GM12873 (cell line): ENCODE measurements at regions not wholly inside any gene's neighbourhood (a gene's known extent, or its start where the extent isn't known, plus 50 kb on each side); places are given as distances from the start of the nearest gene placed in this dataset.

Experiments
- TF ChIP-seq, protein P1 (sequence below): IDR thresholded peaks from 2 replicates; pipeline ENCODE4 v1.5.1; 2012; ENCODE audit warnings: low read depth, mild to moderate bottlenecking, moderate library complexity, low read length, control low read depth; ENCODE audit not compliant: insufficient read depth; ENCODE audit errors: missing control alignments

DNA sequence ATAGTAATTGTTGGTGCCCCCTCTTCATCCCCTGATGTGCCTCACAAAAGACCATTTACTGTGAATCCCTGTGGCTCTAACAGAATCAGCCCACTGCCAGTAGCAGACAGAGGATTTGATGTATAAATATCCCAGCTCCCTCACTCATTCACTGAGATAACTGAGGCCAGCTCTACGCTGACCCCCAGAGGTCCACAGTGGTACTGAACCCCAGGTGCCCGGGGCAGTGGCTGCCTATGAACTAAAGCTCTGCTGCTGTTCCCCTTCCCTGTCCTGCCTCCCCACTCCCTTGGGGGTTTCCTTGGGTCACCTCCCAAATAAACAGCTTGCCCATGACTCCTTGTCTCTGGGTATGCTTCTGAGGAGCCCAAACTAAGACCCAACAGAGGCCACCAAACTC lies 295.8 kb downstream of the FOXL1 start:
- TF ChIP-seq, protein P1, sequence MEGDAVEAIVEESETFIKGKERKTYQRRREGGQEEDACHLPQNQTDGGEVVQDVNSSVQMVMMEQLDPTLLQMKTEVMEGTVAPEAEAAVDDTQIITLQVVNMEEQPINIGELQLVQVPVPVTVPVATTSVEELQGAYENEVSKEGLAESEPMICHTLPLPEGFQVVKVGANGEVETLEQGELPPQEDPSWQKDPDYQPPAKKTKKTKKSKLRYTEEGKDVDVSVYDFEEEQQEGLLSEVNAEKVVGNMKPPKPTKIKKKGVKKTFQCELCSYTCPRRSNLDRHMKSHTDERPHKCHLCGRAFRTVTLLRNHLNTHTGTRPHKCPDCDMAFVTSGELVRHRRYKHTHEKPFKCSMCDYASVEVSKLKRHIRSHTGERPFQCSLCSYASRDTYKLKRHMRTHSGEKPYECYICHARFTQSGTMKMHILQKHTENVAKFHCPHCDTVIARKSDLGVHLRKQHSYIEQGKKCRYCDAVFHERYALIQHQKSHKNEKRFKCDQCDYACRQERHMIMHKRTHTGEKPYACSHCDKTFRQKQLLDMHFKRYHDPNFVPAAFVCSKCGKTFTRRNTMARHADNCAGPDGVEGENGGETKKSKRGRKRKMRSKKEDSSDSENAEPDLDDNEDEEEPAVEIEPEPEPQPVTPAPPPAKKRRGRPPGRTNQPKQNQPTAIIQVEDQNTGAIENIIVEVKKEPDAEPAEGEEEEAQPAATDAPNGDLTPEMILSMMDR: peak; percentile 87

DNA sequence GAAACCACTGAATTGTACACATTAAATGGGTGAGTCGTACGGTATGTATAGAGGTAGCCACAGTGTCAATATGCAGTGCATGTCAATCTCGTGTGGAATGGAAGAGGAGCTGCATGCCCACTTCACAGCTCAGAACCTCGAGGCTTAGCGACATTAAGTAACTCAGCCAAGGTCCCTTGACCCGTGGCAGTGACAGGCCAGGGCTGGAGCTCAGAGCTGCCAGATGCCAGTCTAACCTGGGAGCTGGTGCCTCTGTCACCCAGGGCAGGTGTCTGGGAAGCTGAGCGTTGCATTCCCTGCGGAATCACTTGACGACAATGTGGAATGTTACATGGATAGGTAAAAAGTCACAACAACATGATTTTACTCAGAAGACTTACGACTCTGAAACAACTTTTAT lies 298.1 kb downstream of the FOXL1 start:
- TF ChIP-seq, protein P1: no peak

DNA sequence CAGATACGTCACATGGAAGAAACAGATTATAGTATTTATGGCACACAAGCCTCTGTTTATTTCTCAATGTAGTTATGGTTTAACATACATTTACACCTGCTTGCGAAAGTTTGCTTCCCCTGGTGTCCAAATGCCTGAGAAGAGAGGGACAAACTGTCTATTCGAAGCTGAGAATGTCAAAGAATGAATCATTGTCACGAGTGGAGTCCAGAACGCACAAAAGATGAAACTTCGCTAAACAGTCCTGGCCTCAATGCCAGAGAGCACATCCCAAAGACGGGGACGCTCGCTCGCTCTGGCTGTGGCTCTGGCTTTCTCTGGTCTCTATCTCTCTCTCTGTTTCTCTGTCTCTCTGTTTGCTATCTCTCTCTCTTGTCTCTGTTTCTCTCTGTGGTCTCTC lies 298.8 kb downstream of the FOXL1 start:
- TF ChIP-seq, protein P1: no peak

DNA sequence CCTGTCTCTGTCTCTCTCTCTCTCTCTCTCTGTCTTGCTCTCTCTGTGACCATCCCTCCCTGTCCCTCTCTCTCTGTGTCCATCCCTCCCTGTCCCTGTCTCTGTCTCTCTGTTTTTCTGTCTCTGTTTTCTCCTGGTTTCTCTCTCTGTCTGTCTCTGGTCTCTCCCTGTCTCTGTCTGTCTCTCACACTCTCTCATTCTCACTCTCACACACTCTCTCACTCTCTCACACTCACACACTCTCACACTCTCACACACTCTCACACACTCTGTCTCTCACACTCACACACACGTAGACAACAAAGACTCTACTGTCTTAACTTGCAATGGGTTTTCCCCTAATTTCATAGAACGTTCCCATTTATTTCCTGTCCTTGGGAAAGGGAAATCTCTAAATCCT lies 299.5 kb downstream of the FOXL1 start:
- TF ChIP-seq, protein P1: no peak

DNA sequence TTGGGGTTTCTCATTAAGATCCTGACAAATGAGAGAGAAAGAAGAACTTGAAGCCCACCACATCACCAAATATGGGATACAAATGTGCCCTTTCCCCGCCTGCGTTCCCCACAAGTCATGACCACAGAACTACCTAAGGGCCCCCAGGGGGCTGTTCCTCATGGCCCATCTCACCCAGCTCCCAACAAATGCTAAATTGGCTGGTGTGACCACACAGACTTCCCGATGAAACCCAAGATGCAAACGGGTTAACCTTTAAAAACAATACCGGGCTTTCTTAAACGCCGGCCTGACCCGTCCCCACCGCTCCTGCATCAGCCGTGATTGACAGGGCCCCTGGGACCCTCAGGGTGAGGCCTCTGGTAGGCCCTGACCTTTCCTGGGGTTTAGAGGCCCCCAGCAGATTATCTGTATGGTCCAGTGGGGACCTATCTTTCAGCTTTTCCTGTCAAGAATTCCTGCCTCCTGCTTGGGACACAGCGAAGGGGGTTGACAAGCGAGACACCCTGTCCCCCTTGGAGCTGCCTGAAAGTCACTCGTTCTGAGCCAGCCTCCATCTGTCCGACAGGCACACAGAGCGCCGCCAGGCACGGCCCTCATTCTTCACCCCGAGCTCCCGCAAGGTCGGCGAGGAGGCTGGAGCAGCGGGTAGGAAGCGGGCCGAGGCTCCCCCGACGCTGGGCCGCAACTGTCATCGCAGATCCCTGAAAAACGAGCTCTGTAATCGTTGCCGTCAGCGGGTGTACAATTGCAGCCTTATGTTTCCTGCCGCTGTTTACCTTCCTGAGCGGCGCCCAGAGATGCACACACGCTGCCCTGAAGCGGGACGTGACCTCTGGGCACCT lies 300.1 kb downstream of the FOXL1 start:
- TF ChIP-seq, protein P1: no peak

DNA sequence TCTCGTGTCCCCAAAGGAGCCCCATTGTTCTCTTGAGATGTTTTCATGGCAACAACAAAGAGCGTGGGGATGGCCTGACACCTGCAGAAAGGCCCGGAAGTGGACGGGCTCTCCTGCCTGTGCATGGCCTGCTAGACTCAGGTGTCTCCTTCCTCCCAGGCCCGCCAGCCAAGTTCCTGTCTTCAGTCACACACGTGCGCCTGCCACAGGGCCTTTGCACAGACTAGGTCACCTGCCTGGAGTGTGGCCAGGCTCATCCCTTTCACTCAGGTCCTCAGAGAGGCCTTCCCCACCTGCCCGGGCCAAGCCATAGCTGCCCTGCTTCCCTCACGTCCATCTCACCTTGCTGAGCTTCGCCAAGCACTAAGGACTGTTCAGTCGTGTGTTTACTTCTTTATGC lies 300.9 kb downstream of the FOXL1 start:
- TF ChIP-seq, protein P1: no peak

DNA sequence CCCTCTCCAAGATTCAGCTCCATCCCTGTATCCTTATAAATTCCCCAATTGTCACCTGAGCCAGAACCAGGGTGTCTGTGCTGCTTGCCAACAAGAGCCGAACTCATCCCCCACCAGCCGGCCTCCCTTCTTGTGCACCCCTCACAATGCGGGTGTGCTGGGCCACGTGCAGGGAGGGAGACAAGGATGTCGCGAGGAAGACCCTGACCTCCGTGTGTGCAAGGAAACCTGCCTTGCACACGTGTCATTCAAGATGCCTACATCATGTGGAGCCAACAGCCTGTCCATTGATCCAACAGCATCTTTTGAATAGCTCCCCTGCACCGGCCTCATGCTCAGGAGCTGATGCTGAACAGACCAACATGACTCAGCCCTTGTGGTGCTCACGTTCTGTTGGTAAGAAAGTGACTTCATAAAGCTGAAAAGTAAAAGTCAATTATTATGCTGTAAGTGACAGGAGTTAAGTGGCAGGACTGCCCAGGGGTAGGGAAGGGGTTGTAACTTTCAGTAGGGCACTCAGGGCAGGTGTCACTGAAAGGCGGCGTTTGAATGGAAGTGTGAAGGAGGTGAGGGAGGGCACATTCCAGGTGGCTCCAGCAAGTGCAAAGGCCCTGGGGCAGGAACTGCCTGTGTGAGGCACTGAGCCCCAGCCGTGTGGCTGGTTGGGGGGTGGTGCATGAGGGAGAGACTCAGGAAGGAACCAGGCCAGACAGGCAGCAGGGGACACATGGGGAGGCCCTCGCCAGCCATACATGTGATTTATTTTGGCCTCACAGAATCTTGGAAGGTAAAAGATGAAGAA lies 302.2 kb downstream of the FOXL1 start:
- TF ChIP-seq, protein P1: no peak
